HPDE6-E6E7 (cell line): ENCODE measurements at regions not wholly inside any gene's neighbourhood (a gene's known extent, or its start where the extent isn't known, plus 50 kb on each side); places are given as distances from the start of the nearest gene placed in this dataset.
"Not testable (repeated sequence)": the region's sequence is repeated elsewhere in the genome, so short reads cannot be mapped to it uniquely, and the experiment has no call there.

Experiments used
- DNase-seq: peaks from one replicate; pipeline ENCODE4 v3.0.0; 2011; ENCODE audit warnings: missing footprints; ENCODE audit errors: extremely low spot score

DNA sequence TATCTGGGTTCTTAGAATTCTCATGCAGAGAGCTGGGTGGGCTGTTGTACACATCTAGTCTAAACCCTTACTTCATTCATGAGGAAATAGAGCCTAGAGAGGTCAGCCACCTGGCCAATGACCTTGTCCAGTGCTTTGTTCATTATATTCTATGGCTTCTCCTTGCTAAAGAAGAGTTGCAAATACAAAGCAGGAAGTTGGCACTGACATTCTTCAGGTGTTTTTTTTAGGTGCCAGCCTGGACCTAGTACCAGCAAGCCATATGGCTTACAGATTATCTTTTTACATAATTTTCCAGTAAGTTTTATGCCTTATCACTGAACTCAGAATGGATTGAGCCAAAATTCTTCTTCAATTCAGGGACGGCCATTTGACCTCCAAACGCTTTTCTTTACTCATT lies 54.7 kb upstream of the PGM2 start:
- no peak for DNase-seq

DNA sequence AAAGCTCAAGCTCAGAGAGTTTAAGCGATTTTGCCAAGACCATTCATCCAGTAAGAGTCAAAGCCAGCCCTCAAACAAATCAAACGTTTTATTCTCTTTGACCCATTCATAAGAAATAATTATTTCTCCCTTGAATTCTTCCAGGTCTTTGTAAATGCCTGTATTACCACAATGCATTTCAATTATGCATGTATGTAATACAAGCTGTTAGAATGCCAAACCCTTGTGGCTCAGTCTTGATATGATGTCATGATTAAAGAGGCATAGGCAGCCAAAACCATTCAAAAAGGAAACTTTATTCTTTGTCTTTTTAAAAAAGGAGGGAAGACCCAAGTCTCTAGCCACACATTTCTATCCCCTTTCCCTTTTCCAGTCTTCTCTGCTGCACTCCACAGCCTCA lies 56.5 kb upstream of the PGM2 start:
- no peak for DNase-seq

DNA sequence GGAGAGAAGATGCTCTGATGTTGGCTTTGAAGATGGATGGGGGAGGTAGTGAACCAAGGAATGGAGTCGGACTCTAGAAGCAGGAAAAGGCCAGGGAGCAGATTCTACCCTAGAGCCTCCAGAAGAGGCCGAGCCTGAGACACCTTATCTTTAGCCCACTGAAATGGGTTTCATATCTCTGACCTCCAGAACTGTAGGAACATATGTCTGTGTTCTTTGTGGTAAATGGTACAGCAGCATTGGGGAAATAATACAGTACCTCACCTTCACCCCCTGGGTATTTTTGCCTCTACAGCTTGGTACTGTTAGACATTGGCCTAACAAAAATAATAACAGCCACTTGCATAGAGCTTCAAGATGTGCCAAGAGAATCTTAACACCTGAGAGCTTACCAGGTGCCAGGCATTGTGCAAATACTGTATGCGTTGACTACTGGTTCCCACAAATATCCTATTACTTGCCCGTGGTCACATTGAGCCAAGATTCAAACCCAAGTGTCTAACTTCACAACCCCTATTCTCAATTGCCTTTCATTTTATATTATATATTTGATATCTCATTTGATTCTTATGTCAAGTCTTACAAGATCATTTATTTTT lies 57.0 kb upstream of the PGM2 start:
- no peak for DNase-seq

DNA sequence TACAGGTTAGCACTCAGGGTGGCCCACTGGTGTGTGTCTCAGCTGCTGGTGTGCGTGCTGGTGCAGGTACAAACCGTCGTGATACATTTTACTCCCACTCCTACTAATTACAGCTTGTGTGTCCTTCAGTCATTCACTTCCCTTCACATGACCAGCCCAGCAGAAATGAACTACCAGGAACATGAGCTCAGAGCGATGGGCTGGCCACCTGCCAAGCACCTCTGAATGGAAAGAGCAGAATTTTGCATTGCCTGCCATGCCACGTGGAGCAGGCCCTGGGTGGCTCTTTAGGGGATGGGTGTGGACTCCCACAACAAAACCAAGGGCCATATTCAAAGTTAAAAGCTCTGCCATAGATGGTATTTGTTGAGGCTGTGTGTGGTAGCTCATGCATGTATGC lies 58.9 kb upstream of the PGM2 start:
- peak; percentile 14 for DNase-seq

DNA sequence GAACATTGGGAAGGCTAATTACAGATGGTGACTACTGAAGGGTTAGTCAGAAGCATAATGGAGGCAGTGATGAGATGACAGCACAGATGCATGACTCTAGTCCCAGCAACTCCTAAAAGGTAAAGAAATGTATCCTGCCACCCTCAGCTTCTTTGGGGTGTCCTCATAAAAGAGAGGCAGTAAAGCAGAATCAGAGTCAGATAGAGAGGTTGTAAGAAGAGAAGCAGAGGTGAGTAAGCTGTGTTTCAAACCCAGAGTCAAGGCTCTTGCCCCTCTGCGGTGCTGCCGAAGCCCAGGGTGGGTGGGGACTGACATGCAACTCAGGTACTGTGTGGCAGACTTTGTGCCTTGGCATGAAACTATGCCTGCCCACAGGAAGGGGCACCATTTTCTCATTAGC lies 59.5 kb upstream of the PGM2 start:
- DNase-seq, result no peak

DNA sequence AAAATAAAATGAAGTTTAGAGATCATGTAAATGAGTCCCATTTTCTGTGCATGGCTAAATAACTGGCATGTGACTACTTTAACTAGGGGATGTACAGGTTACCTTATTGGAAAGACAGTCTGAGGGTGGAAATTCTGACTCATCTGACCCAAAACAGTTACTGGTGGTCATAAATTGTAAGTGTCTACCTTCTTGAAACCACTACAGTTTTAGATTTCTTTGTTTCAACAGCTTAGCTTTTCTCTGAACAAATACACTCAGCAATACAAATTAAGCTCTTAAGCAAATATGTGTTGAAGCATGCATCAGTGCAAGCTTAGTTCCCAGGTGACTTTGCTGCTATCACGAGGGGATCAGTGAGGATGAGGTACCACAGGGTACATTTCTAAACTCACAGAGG lies 60.7 kb upstream of the PGM2 start:
- DNase-seq, result no peak

DNA sequence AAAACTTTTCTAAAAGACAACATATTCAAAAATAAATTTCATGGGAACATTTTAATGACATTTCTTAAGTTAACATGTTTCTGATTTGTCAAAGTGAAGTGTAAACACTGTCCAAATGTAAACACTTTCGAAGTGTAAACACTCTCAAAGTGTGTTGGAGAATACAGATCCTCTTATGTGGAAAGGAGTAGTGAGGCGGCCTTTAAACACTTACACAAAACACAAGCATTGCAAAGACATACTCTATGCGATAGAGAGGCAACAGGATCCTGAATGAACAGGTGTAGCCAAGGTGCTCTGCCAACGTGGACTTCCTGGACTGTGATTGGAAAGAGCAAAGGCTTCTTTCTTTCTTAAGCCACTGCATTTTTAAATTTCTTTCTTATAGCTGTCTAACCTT lies 62.7 kb upstream of the PGM2 start:
- no peak for DNase-seq

DNA sequence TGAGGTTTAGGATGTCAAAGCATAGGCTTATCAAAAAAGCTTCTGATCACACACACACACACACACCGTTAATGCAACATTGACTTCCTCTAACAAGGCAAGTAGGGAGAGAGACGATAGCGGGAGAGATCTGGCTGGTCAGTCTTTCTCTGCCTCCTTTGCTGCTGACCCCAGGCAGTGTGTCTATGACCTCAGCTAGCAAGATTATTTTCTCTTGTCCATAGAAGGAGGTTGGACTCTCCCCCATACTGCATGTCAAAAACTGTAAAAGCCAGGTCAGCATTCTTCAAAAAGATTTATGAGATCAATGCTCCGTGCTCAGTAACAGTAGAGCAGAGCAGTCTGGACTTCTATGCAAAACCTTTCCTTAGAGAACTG lies 63.5 kb upstream of the PGM2 start:
- no peak for DNase-seq

DNA sequence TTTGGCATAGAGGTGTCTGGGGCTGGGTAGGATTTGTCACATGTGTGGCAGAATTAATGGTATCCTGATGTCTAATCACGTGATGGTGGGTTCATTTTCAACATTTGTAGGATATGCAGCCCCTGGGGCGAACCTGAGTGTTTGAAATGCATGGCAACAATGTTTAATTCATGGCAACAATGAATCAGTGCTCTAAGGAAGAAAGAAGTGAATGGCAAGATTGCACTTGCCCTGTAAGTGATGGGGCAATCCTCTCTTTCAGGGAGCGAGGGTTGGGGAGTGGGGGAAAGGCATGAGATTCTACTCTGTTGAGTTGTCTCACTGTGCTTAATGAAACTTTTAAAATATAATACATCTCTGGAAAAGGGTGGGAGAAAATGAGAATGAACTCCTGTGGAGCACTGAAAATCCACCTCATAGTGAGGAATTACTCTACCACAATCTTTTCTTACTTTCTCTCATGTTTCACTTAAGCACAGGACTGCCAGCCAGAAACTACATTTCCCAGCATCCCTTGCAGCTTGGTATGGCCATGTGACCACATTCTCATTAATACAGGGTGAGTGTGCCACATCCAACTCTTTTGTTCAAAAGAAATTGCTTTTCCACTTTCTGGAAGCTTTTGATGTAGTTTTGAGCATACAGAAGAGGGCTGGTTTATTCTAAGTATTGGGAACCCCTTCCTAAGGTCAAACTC lies 64.0 kb upstream of the PGM2 start:
- DNase-seq, result peak; percentile 82

DNA sequence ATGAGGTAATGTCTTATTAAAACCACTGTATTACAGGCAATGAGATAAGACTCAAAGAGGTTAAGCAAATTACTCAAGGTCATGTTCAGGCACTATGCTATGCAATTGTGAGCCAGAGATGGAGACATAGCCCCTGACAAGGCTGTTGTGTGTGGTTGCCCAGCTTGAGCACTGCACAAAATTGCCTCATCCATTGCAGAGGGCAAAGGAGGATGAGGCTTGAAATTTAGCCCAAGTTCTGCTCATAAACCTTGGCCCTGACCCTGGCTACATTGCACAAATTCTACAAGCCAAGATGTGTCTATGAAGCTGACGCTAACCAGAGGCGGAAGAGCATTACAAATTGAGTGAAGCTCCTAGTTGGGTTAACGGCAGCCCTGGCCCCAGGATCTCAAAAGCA lies 65.6 kb upstream of the PGM2 start:
- DNase-seq, result no peak

DNA sequence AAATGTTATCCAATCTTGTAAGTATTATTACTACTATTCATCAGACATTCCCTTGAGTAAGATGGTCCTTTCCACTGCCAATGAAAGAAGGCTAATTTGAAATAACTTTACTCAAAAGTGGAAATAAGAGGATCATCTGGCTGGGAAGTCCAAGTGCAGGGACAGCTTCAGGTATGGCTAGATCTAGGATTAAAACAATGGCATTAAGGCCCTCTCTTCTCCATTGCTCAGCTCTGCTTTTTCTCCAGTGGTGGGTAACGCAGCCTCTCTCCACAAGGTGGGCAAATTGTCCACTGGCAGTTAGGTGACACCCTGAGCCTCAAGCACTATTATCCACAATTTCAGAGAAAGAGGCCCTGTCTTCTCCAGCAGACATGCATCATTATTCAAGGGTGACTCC lies 66.7 kb upstream of the PGM2 start:
- no peak for DNase-seq

DNA sequence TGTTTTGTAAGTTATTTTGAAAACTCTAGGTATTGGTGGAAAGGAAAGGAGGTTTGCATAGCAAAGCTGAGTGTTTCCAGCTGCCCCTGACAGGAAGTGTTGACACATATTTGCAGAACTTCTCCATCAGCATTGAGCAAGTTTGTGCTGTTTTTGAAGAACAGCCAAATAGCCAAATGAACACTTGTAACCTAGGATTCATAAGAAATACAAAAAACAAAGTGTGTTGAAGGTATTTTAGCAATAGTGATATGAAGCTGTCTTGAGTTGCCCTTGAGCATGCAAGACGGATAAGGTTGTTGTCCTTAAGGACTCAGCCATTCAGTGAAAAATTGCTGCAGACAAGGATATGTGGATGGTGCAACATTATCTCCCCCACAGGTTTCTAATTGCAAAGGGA lies 68.3 kb upstream of the PGM2 start:
- DNase-seq, result no peak

DNA sequence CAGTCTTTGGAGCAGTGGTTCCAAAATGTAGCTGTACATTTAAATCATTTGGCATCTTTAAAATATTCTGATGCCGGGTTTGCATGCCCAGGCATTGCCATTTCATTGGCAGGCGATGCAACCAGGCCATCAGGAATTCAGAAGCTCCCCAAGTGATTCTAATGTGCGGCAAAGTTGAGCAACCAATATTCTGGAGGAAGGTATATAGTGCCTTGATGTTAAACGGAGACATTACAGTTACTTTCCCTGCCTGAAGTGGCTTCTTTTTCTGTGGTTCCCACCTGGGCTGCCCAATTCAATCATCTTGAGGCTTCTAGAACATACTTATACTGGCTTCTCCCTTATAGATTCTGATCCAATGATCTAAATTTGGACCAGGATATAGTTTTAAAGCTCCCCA lies 68.7 kb upstream of the PGM2 start:
- no peak for DNase-seq

DNA sequence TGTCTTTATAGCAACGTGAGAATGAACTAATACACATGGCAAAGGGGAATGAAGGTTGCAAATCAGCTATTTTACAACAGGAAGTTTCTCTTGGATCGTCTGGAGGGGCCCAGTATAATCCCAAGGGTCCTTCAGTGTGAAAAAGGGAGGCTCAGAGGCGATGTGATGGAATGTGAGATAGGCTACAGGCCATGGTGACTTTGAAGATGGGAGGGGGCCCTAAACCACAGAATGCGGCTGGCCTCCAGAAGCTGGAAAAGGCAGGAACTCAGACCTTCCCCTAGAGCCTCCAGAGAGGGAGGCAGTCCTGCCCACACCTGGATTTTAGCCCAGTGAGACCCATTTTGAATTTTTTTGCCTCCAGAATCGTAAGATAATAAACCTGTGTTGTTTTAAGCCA lies 69.4 kb upstream of the PGM2 start:
- no peak for DNase-seq

DNA sequence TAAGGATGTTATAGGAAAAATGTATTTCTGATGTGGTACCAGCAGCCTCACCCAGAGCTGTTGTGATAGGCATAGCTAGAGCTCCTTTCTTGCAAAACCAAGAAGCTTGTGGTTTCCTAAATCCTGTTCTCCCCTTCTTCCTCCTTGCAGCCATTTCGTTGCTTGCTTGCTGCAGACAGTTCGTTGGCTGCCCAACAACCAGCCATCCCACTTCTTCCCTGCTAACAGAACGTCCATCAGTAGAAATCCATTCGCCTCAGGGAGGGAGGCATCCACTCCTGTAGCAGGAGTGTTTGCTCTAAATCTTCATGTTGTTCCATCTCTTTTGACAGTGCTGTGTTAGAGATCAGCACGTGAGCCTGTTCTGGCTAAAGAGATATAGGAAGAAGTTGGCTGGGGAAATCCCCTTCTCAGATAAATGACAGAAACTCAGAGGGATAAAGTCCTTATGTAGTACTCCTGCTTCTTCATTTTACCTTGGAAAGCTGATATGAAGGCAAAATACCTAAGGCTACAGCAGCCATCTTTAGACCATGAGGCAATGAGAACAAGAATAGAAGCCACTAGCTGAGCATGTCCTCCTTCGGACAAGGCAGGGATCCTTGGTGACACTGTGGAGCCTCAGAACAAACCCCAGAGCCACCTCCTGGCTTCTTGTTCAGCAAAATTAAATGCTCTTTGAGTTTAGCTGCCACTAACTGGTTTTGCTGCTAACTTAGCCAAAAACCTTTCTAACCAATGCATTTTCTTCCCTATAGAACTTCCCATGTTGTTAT lies 68.4 kb upstream of the RELL1 start:
- DNase-seq, result no peak

DNA sequence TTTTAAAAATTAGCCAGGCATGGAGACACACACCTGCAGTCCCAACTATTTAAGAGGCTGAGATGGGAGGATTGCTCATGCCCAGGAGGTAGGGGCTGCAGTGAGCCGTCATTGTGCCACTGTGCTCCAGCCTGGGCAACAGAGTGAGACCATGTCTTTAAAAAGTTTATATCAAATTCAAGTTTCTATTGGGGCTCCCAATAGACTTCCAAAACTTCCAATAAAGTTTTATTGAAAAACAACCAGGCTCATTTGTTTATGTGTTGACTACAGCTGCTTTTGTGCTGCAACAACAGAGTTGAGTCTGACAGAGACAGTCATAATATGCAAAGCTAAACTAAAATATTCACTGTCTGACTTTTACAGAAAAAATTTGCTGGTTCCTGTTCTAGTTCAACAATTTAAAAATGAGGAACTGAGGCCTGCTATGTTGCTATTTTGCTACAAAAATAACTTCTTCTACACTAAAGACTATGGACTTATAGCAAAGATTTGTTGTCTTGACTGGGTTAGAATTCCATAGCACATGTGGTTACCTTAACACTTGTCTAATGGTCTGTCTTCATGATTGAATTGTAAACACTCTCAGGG lies 63.3 kb upstream of the RELL1 start:
- DNase-seq, result no peak

DNA sequence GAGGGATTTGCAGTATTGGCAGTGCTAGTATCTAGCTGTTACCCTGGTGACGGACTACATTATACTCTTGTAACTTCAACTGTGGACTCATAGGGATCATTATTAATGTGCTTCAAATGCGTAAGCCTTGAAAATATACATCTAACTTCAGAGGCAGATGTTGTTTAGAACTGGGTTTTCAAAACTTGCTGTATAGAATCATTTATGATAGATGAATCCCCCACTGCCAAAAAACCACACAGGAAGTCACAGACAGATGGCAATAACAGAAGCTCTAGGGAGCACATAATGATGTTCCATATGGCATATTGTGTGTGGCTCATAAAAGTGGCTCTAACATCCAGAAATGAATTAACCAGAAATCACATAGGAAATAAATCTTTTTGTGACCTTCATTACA lies 62.3 kb upstream of the RELL1 start:
- DNase-seq, result no peak

DNA sequence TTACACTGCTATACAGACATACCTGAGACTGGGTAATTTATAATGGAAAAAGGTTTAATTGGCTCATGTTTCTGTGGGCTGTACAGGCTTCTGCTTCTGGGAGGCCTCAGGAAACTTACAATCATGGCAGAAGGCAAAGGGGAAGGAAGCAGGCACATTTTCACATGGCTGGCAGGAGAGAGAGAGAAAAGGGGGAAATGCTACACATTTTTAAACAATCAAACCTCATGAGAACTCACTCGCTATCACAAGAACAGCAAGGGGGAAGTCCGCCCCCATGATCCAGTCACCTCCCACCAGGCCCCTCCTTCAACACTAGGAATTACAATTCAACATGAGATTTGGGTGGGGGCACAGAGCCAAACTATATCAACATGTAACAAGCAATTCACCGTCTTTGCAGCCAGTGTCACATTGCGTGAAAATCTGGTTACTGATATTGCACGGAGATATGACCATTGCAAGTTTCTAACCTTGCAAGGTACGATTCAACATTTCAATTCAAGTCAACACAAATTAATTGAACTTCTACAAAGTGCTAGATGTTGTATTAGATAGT lies 61.7 kb upstream of the RELL1 start:
- DNase-seq, result no peak

DNA sequence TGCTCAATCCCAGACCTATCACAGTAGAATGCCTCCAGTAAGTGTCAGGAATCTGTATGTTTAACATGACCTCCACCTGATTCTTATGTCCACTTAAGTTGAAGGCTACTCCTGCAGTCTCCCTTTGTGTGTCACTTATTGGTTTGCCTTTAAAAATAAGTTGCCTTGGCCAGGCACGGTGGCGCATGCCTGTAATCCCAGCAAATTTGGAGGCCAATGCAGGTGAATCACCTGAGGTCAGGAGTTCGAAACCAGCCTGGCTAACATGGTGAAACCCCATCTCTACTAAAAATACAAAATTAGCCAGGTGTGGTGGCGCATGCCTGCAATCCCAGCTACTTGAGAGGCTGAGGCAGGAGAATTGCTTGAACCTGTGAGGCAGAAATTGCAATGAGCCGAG lies 60.7 kb upstream of the RELL1 start:
- DNase-seq, result not testable (repeated sequence)

DNA sequence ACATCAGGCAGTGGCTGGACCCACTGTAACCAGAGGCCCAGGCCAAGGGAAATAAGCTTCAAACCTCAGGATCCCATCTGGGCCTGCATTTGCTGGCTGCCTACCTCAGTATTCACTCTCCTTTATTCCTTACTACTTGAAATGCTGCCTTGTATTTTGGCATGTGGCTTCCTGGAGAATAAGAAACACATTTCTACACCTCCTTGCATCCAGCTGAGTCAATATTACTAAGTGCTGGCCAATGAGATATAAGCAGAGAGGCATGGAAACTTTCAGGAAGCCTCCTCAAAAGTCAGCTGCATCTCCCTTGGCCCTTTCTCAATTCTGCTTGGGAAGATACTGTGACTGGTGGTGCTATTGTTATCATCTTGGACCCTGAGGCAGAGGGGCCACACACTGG lies 59.8 kb upstream of the RELL1 start:
- DNase-seq, result no peak

DNA sequence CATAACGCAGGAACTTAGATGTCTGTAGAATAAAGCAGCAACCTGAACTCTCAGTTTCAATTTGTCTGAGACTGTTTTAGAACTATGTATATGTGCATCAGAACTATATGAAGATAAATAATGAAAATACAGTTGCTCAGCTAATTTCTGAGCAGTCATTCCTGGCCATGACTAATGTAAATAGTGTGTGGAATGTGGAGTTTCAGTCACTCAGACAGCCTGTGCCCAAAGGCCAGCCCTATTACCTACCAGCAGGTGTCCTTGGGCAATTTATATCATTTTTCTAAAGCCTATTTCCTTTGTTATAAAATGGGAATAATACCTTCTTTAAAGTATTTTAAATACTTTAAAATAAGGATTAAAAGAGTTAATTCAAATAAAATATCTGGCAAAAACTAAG lies 56.0 kb upstream of the RELL1 start:
- peak; percentile 55 for DNase-seq

DNA sequence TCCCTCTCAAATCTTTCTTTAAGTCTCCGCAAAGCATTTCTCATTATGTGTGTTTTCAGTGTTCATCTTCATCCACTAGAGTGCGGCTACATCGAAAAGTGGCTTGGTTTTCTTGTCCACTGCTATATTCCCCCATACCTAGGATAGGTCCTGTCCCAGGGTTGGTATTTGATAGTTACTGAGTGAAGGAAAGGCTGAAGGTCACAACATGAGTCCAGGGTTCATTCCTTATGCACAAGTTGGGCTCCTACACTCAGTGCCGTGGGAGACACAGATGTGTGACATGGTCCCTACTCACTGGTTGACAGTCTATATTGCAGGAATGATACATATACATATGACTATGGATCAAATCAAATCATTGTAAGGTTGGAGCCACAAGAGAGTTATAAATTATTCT lies 55.4 kb upstream of the RELL1 start:
- no peak for DNase-seq

DNA sequence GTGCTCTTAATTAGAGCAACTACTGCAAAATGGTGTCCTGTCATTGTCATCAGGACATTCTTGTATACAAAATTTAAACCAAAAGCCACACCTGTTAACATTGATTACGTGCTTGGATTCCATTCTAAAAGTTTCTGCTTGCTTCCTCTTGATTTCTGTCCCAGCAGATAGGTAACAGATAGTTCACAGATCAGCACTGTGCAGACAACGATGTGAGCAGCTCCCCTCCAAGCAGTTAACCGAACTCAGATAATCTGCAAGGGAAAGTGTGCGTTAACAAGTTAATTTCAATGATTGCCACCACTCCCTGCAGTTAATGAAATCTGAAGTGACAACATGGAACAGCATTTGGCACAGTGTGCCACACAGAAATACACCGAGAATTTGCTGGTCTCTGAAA lies 54.4 kb upstream of the RELL1 start:
- DNase-seq, result no peak
